Endothelial cell of umbilical vein (primary cell): ENCODE measurements at regions not wholly inside any gene's neighbourhood (a gene's known extent, or its start where the extent isn't known, plus 50 kb on each side); places are given as distances from the start of the nearest gene placed in this dataset.

Source experiments
- BruUV-seq: library from RNA; stranded (reverse); fragments of 400-500 nt; replicated peaks from 2 replicates; lab custom pipeline; 2021; lab: Mats Ljungman, UMichigan
- CTCF ChIA-PET: fragments of 300-600, 350-600 bp; sonication (Branson Sonifier 250); formaldehyde crosslinking; loops from one replicate; lab custom pipeline; 2021; ENCODE audit warnings: antibody characterized with exemption, inconsistent platforms; lab: Charles Lee
- POLR2A ChIA-PET: fragments of 300-600, 350-600 bp; sonication (Branson Sonifier 250); formaldehyde crosslinking; loops from one replicate; lab custom pipeline; 2021; ENCODE audit warnings: antibody characterized with exemption, inconsistent platforms; lab: Charles Lee
- DNase-seq: peaks from one replicate; pipeline ENCODE4 v3.0.0-alpha.2; 2011; ENCODE audit warnings: low read depth, low spot score
- FAIRE-seq: peaks from 2 replicates; lab custom pipeline; 2011; peaks lifted over from hg19 to GRCh38; lab: Jason Lieb, UNC
- H2AFZ ChIP-seq: 2 replicates; pipeline ENCODE4 v1.6.0; 2012; ENCODE audit warnings: low read depth, low read length, control low read depth, inconsistent platforms
- H3K27ac ChIP-seq: 2 replicates; pipeline ENCODE4 v1.5.1; 2011; ENCODE audit warnings: low read depth, mild to moderate bottlenecking, control low read depth, low read length, moderate library complexity; ENCODE audit not compliant: insufficient read depth
- H3K27me3 ChIP-seq, 2 experiments: 2 replicates each; pipeline versions ENCODE4 v1.6.0 to v1.6.1; 2011; ENCODE audit warnings: low read length in 2 of 2, mixed read lengths in 1 of 2; ENCODE audit not compliant: control insufficient read depth in 2 of 2, insufficient read depth in 2 of 2
- H3K36me3 ChIP-seq, 2 experiments: 2 replicates in 1 of 2; 3 replicates in 1 of 2; pipeline ENCODE4 v1.5.1; 2011; ENCODE audit warnings: low read length in 2 of 2, mild to moderate bottlenecking in 1 of 2, moderate library complexity in 1 of 2; ENCODE audit not compliant: control insufficient read depth in 2 of 2, insufficient read depth in 2 of 2; ENCODE audit errors: extremely low read depth in 1 of 2
- H3K4me1 ChIP-seq: 3 replicates; pipeline ENCODE4 v1.5.1; 2011; ENCODE audit warnings: mild to moderate bottlenecking, low read length; ENCODE audit not compliant: control insufficient read depth, insufficient read depth; ENCODE audit errors: extremely low read depth
- H3K4me2 ChIP-seq: 2 replicates; pipeline ENCODE4 v1.6.1; 2011; ENCODE audit warnings: low read length, control low read depth, mixed read lengths; ENCODE audit not compliant: insufficient read depth
- H3K4me3 ChIP-seq, 3 experiments: fragments of 200-600 bp in 1 of 3; sonication (generic), shearing (Covaris generic) in 1 of 3; replicated peaks in 1 of 3; 2 replicates each; pipeline ENCODE4 v1.5.1; 2011 to 2016; ENCODE audit warnings: control low read depth in 3 of 3, low read length in 3 of 3, mild to moderate bottlenecking in 2 of 3, inconsistent platforms in 1 of 3, low read depth in 1 of 3, moderate library complexity in 1 of 3; ENCODE audit not compliant: insufficient read depth in 1 of 3
- H3K79me2 ChIP-seq: 2 replicates; pipeline ENCODE4 v1.6.0; 2012; ENCODE audit warnings: low read length, inconsistent platforms; ENCODE audit not compliant: control insufficient read depth, insufficient read depth
- H3K9ac ChIP-seq: replicated peaks from 2 replicates; pipeline ENCODE3; 2011; ENCODE audit warnings: low read length, control low read depth; ENCODE audit not compliant: insufficient read depth; ENCODE audit errors: extremely low read depth
- H3K9me1 ChIP-seq: replicated peaks from 3 replicates; pipeline ENCODE4 v1.6.0; 2011; ENCODE audit warnings: mild to moderate bottlenecking, low read length; ENCODE audit not compliant: control insufficient read depth, insufficient read depth; ENCODE audit errors: extremely low read depth
- H3K9me3 ChIP-seq: replicated peaks from 2 replicates; pipeline ENCODE4 v1.5.1; 2012; ENCODE audit warnings: low read length, inconsistent platforms; ENCODE audit not compliant: control insufficient read depth, insufficient read depth
- H4K20me1 ChIP-seq: replicated peaks from 2 replicates; pipeline ENCODE3; 2011; ENCODE audit warnings: mild to moderate bottlenecking, low read length; ENCODE audit not compliant: control insufficient read depth, insufficient read depth; ENCODE audit errors: extremely low read depth
- EZH2 ChIP-seq: IDR thresholded peaks from 2 replicates; pipeline ENCODE4 v1.6.1; 2012; ENCODE audit warnings: borderline replicate concordance, low read depth, mild to moderate bottlenecking, moderate library complexity, low read length, inconsistent platforms; ENCODE audit not compliant: severe bottlenecking
- FOS ChIP-seq: IDR thresholded peaks from 2 replicates; pipeline ENCODE4 v1.6.1; 2011; ENCODE audit warnings: mild to moderate bottlenecking, low read length, moderate library complexity, borderline replicate concordance; ENCODE audit not compliant: insufficient read depth
- GATA2 ChIP-seq: IDR thresholded peaks from 2 replicates; pipeline ENCODE4 v1.7.0; 2011; ENCODE audit warnings: low read depth, mild to moderate bottlenecking, moderate library complexity, mixed read lengths, low read length; ENCODE audit not compliant: insufficient read length, insufficient read depth
- JUN ChIP-seq: IDR thresholded peaks from 2 replicates; pipeline ENCODE4 v1.6.1; 2011; ENCODE audit warnings: borderline replicate concordance, low read depth; ENCODE audit not compliant: insufficient read length, insufficient read depth
- MYC ChIP-seq: IDR thresholded peaks from one replicate; pipeline ENCODE4 v1.6.1; 2011; ENCODE audit warnings: mild to moderate bottlenecking, low read depth, low read length
- POLR2A ChIP-seq: IDR thresholded peaks from 2 replicates; pipeline ENCODE4 v1.6.1; 2012; ENCODE audit warnings: low read depth, mild to moderate bottlenecking, control low read depth, low read length
- POLR2AphosphoS5 ChIP-seq: IDR thresholded peaks from 2 replicates; pipeline ENCODE4 v1.6.1; 2012; ENCODE audit warnings: low read depth, mild to moderate bottlenecking, control low read depth, low read length, moderate library complexity; ENCODE audit not compliant: insufficient read depth
- dilution Hi-C: fragments of 300-500 bp; cut with MboI; formaldehyde crosslinking; loops from one replicate; pipeline ENCODE4 v1.15.0; 2019; ENCODE audit warnings: low sequenced_read_pairs; ENCODE audit not compliant: extremely low pct_ligation_motif_present
- intact Hi-C: fragments of 100-400 bp; cut with micrococcal nuclease; formaldehyde crosslinking; loops from one replicate; pipeline ENCODE4 v1.10.0; 2022
- TF ChIP-seq, protein P1 (sequence below), 2 donors: IDR thresholded peaks; 1 replicate in 1 of 2; 2 replicates in 1 of 2; pipeline ENCODE4 v1.5.1; 2011; ENCODE audit warnings: low read length in 2 of 2, mild to moderate bottlenecking in 2 of 2, moderate library complexity in 2 of 2, control low read depth in 1 of 2, inconsistent platforms in 1 of 2, low read depth in 1 of 2; ENCODE audit not compliant: insufficient read depth in 1 of 2; ENCODE audit errors: extremely low read depth in 1 of 2
- TF ChIP-seq, protein P2 (sequence below): IDR thresholded peaks from 2 replicates; pipeline ENCODE4 v1.6.1; 2011; ENCODE audit not compliant: insufficient read depth, insufficient read length

DNA sequence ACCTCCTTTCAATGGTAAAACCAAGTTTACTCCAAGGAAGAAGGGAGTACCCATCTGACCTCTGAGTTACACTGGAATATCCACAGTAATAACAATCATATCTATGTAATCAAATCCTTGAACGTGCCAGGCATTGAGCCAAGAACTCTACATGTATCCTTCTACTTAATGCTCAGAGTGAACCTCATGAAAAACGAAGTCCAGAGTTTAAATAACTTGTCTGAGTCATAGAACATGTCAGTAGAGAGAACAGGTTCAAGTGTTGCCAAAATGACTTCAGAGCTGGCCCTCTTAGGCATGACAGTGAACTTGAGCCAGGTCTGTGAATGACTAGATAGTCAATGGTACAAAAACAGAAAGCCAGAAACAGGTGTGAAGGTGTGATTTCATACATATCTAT lies 164.1 kb upstream of the ZNF618 start:
- no peaks in the 10 kb centered on the region for H3K9me3 ChIP-seq
- ChIA-PET POLR2A (no interaction called here), CTCF (no interaction called here)
- DNase-seq (peak; percentile 29), FAIRE-seq (no peak)
- no peak for TF ChIP-seq MYC
- TF ChIP-seq, protein P1, sequence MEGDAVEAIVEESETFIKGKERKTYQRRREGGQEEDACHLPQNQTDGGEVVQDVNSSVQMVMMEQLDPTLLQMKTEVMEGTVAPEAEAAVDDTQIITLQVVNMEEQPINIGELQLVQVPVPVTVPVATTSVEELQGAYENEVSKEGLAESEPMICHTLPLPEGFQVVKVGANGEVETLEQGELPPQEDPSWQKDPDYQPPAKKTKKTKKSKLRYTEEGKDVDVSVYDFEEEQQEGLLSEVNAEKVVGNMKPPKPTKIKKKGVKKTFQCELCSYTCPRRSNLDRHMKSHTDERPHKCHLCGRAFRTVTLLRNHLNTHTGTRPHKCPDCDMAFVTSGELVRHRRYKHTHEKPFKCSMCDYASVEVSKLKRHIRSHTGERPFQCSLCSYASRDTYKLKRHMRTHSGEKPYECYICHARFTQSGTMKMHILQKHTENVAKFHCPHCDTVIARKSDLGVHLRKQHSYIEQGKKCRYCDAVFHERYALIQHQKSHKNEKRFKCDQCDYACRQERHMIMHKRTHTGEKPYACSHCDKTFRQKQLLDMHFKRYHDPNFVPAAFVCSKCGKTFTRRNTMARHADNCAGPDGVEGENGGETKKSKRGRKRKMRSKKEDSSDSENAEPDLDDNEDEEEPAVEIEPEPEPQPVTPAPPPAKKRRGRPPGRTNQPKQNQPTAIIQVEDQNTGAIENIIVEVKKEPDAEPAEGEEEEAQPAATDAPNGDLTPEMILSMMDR (IDR thresholded peaks at IDR 0.05; ENCODE audit: extremely low read depth in 1 of 2, insufficient read depth in 1 of 2, low read depth in 1 of 2, low read length in 2 of 2), result no peak
- H4K20me1 ChIP-seq, result no peaks in the 10 kb centered on the region
- no peaks in the 10 kb centered on the region for H3K4me1 ChIP-seq
- H3K9me1 ChIP-seq, result no peaks in the 10 kb centered on the region
- no peaks in the 10 kb centered on the region for H3K36me3 ChIP-seq
- dilution Hi-C loops (no loop called here), intact Hi-C loops (no loop called here)
- H3K4me3 ChIP-seq, result no peak overlapping the region
- no peak overlapping the region for H3K27ac ChIP-seq
- H2AFZ ChIP-seq, result no peak overlapping the region
- H3K9ac ChIP-seq, result no peak overlapping the region
- BruUV-seq, result no TSS peak
- no peak overlapping the region for H3K4me2 ChIP-seq
- H3K27me3 ChIP-seq, result peaks cover 26 to 27% of the 10 kb centered on the region in 2 experiments
- H3K79me2 ChIP-seq, result no peaks in the 10 kb centered on the region

DNA sequence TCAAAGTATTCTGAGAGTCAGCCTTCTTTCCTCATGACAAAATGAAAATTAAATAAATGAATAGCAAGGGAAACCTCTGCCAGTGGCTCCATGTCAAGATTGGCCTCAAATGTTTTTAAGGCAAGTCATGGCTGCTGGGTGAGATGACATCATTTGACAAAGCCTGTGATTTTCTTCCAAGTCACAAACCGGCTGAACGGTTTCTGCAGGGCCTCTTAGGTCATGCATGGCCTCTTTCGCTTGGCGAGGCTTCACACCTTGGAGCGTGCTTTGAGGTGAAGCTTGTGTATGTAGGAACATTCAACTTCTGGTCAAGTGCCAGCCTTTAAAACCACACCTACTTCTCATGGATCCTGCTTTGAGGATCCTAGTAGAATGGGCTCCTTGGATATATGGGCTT lies 161.0 kb upstream of the ZNF618 start:
- H3K4me2 ChIP-seq, result no peak overlapping the region
- ChIA-PET CTCF (no interaction called here), POLR2A (no interaction called here)
- no peaks in the 10 kb centered on the region for H3K79me2 ChIP-seq
- no peak overlapping the region for H3K27ac ChIP-seq
- no peak for FAIRE-seq
- dilution Hi-C loops (no loop called here), intact Hi-C loops (no loop called here)
- no peaks in the 10 kb centered on the region for H3K4me1 ChIP-seq
- H3K9me3 ChIP-seq, result no peaks in the 10 kb centered on the region
- peaks cover 33 to 37% of the 10 kb centered on the region in 2 experiments for H3K27me3 ChIP-seq
- DNase-seq, result no peak
- no TSS peak for BruUV-seq
- no peak overlapping the region for H3K4me3 ChIP-seq
- no peak overlapping the region for H2AFZ ChIP-seq
- TF ChIP-seq FOS, result no peak
- no peak for TF ChIP-seq POLR2A
- TF ChIP-seq JUN, result no peak
- TF ChIP-seq EZH2, result no peak
- TF ChIP-seq MYC, result no peak
- TF ChIP-seq GATA2, result no peak
- TF ChIP-seq POLR2AphosphoS5, result no peak
- TF ChIP-seq, protein P2, sequence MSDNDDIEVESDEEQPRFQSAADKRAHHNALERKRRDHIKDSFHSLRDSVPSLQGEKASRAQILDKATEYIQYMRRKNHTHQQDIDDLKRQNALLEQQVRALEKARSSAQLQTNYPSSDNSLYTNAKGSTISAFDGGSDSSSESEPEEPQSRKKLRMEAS, result no peak
- no peaks in the 10 kb centered on the region for H4K20me1 ChIP-seq
- no peaks in the 10 kb centered on the region for H3K36me3 ChIP-seq
- H3K9me1 ChIP-seq, result no peaks in the 10 kb centered on the region
- no peak overlapping the region for H3K9ac ChIP-seq
